ENCODE measurements at regions not wholly inside any gene's neighbourhood (a gene's known extent, or its start where the extent isn't known, plus 50 kb on each side); places are given as distances from the start of the nearest gene placed in this dataset.
A peak's percentile ranks its signal among the peaks of the same experiment; 100 is the strongest.
"Not testable (repeated sequence)": the region's sequence is repeated elsewhere in the genome, so short reads cannot be mapped to it uniquely, and the experiment has no call there.

DNA sequence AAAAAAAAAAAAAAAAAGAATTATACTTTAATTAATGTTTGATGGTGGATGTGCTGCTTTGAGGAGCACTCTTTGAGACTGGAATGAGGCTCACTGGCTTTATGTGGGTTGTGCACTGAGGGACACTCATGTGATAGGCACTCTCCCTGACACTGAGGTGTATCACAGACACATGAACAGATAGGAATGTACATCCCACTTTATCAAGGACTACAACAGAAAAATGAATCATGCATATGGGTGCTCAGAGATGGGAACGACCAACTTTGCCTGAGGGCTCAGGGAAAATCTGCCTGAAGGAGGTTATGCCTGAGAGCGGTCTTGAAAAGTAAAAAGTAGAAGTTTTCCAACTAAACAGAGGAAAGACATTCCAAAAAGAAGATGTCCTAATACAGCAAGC, 97.7 kb upstream of the RBPJ start:
- no peaks in the 10 kb centered on the region for H3K9me3 ChIP-seq (replicated peaks)
- peaks cover 17% of the 10 kb centered on the region; the same call in 1 of the 2 replicates for H3K4me1 ChIP-seq
- H3K36me3 ChIP-seq, result no peaks in the 10 kb centered on the region
- no peak overlapping the region for H3K4me3 ChIP-seq
- DNase-seq, result no peak
- no peaks in the 10 kb centered on the region for H3K27me3 ChIP-seq
- H3K27ac ChIP-seq, result no peak overlapping the region

DNA sequence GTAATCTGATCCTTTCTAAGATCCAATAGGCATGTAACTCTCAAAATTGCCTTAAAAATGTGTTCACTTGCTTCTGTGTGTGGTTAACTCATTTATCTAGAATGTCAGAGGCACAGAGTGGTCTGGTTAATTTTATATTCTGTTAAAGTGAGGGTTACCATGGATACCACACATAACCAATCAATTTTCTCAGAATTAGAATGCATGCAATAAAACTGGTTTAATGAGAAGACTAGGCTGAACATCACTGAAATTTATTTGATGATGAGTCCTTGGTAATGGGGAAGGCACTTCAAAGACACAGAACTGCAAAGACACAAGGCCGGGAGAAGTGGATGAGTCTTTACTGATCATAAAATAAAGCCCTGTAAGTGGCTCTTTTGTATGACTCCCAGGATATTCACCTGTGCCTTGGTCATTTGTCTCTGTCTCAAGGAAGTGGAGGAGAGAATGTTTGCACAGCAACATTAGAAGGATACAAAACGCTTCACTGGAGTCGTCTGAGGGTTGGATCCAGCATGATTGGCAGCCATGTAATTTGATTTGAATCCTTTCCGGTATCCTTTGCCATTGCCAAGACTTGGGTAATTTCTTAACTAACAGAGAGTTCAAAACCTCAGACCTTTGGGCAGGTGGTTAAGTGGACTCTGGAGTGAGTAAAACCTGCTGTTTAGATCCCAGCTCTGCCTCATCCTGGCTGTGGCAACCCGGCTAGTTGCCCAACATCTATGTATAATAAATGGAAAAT, 94.0 kb upstream of the RBPJ start:
- no peak overlapping the region for H3K27ac ChIP-seq
- no peak overlapping the region for H3K4me3 ChIP-seq
- H3K27me3 ChIP-seq, result no peaks in the 10 kb centered on the region
- no peaks in the 10 kb centered on the region for H3K36me3 ChIP-seq
- DNase-seq, result no peak
- no peaks in the 10 kb centered on the region for H3K9me3 ChIP-seq (replicated peaks)
- peaks cover 5% of the 10 kb centered on the region; the same call in 1 of the 2 replicates for H3K4me1 ChIP-seq

DNA sequence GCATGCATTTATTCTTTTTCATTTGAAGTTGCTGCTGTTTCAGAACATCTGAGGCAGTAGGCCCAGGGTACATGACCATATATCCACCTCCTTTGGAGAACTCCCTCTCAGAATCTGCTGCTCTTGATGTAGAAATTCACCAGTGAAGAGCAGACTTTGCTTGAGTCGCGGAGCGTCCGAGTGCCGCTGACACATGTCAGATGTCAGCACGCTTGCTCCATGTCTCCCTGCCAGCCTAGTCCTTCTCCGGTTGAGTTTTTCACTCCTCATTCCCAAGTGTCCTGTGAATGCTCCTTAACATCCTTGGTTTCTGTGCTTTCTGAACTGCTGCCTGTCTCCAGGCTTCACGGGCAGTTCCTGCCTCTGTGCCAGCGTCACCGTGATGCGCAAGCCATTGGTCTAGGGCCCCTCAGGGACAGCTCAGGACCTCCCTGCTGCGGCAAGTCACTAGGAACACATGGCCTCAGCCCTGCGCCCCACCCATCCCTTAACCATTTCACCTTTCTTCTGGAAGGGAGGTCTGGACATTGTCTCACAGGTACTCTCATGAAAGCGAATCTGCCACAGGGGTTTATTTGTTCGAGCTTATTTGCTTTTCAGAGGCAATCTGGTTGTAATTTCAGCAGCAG, 93.1 kb upstream of the RBPJ start:
- H3K27ac ChIP-seq, result no peak overlapping the region
- no peaks in the 10 kb centered on the region for H3K9me3 ChIP-seq (replicated peaks)
- H3K27me3 ChIP-seq, result no peaks in the 10 kb centered on the region
- peaks cover 5% of the 10 kb centered on the region; the same call in 1 of the 2 replicates for H3K4me1 ChIP-seq
- DNase-seq, result no peak
- H3K36me3 ChIP-seq, result no peaks in the 10 kb centered on the region
- H3K4me3 ChIP-seq, result no peak overlapping the region

DNA sequence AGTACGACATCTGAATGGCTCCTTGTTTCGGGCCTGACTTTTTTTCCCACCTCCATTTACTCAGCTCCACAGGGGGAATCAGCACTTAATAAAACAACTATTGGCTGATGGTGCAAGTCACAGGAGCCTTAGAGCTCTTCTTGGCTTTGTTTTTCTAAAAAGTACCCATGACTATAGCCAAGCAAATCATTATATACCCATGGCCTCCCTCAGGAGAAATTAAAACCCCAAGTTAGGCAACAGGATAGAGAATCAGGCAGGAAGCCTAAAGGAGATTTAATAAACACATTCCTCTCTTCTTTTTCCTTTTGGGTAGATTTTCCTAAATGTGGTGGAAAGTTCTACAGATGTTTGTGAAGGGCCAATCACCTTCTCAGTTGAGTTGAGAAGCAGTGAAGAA, 91.9 kb upstream of the RBPJ start:
- Histone ChIP-seq H3K9me3 (replicated peaks) (no peaks in the 10 kb centered on the region), H3K27ac (no peak overlapping the region), H3K4me3 (no peak overlapping the region), H3K27me3 (no peaks in the 10 kb centered on the region), H3K36me3 (no peaks in the 10 kb centered on the region), H3K4me1 (peaks cover 5% of the 10 kb centered on the region; the same call in 1 of the 2 replicates)
- no peak for DNase-seq

DNA sequence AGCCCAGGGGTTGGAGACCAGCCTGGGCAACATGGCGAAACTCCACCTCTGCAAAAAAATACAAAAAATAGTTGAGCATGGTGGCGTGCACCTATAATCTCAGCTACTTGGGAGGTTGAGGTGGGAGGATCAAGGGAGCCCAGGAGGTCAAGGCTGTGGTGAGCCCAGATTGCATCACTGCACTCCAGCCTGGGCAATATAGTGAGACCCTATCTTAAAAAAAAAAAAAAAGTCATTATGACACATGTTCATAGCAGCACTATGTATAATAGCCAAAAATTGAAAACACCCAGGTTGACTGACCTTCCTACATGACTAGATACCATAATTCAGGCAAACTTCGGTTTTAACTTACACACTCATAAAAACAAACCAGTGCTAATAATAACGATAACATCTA, 90.8 kb upstream of the RBPJ start:
- no peaks in the 10 kb centered on the region for H3K27me3 ChIP-seq
- H3K4me3 ChIP-seq, result no peak overlapping the region
- peaks cover 5% of the 10 kb centered on the region; the same call in 1 of the 2 replicates for H3K4me1 ChIP-seq
- no peak for DNase-seq
- no peak overlapping the region for H3K27ac ChIP-seq
- no peaks in the 10 kb centered on the region for H3K9me3 ChIP-seq (replicated peaks)
- no peaks in the 10 kb centered on the region for H3K36me3 ChIP-seq

DNA sequence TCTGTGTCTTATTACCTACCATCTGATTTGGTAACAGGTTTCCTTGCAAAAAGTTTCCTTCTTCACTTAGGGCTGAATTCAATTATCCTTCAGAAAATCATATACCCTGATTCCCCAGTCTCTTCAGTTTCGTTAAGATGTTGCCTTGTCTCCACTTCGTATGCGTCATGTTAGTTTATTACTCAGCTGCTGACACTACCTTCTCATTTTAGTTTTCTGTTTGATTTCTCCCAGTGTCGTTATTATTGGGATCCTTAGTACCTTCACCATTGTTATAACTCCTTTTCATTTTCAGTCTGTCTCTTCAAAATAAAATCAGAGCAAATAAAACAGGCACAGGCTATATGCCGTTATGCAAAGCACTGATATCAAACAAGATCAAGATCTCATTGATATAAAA, 87.5 kb upstream of the RBPJ start:
- Histone ChIP-seq H3K4me3 (no peak overlapping the region), H3K36me3 (no peaks in the 10 kb centered on the region), H3K27me3 (no peaks in the 10 kb centered on the region), H3K9me3 (replicated peaks) (no peaks in the 10 kb centered on the region), H3K27ac (no peak overlapping the region), H3K4me1 (peaks cover 19% of the 10 kb centered on the region)
- no peak for DNase-seq

DNA sequence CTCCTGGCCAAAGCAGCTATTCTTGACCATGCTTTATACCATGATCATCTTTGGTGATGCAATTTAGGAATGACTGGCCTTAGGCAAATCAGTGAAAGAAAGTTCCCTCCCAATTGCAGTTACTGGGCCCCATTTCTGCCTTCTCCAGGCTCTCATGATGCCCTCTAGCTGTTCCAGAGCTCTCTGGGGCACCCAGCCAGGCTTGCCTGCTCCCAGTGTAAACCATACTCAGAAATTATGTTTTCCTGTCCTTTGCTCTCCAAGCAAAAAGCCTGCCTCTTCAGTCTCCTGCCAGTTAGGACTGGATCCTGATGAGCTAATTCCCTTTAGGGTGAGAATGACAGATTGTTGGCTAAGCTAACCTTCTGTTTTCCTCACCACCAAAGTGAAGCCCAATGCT, 85.3 kb upstream of the RBPJ start:
- Histone ChIP-seq H3K27ac (no peak overlapping the region), H3K9me3 (replicated peaks) (no peaks in the 10 kb centered on the region)
- DNase-seq, result no peak

DNA sequence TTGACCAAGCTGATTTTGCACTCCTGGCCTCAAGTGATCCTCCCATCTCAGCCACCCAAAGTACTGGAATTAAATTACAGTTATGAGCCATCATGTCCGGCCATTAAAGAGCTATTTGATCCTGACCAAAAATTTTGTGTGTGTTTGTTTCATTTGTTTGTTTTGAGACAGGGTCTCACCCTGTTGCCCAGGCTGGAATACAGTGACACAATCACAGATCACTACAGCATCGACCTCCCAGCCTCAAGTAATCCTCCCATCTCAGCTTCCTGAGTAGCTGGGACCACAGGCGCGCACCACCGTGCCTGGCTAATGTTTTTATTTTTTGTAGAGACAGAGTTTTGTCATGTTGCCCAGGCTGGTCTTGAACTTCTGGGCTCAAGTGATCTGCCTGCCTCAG, 82.9 kb upstream of the RBPJ start:
- peak; percentile 69 to 75 for DNase-seq

More for the DNA sequence above, 85.3 kb upstream of the RBPJ start:
- Histone ChIP-seq H3K36me3 (no peaks in the 10 kb centered on the region), H3K4me3 (no peak overlapping the region), H3K4me1 (peaks cover 35% of the 10 kb centered on the region), H3K27me3 (no peaks in the 10 kb centered on the region)

DNA sequence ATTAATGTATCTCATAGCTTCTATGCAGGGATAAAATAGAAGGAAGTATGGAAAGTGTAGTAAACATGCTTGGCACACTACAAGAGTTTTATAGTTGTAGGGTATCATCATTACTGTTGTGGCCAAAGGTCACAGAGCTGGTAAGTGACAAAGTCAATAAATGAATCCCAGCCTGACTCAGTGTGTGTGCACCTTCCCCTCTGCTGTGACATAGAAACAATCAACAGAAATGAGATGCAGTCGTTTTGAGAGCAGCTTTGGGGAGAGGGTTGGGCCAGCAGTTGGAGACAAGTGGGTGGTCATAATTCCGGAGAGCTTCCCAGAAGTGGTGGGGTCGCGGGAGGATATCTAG, 82.4 kb upstream of the RBPJ start:
- DNase-seq, result no peak
- H3K27me3 ChIP-seq, result no peaks in the 10 kb centered on the region
- no peaks in the 10 kb centered on the region for H3K36me3 ChIP-seq
- H3K9me3 ChIP-seq (replicated peaks), result no peaks in the 10 kb centered on the region
- H3K27ac ChIP-seq, result peak overlapping the region; percentile 88
- H3K4me3 ChIP-seq, result 0 out of 2 replicates have a peak overlapping the region, but pooled peaks have one; percentile 1
- peaks cover 35% of the 10 kb centered on the region for H3K4me1 ChIP-seq

More for the DNA sequence above, 82.9 kb upstream of the RBPJ start:
- Histone ChIP-seq H3K36me3 (no peaks in the 10 kb centered on the region), H3K4me3 (no peak overlapping the region), H3K27ac (peak overlapping the region; percentile 88), H3K9me3 (replicated peaks) (no peaks in the 10 kb centered on the region), H3K27me3 (no peaks in the 10 kb centered on the region), H3K4me1 (peaks cover 35% of the 10 kb centered on the region)

DNA sequence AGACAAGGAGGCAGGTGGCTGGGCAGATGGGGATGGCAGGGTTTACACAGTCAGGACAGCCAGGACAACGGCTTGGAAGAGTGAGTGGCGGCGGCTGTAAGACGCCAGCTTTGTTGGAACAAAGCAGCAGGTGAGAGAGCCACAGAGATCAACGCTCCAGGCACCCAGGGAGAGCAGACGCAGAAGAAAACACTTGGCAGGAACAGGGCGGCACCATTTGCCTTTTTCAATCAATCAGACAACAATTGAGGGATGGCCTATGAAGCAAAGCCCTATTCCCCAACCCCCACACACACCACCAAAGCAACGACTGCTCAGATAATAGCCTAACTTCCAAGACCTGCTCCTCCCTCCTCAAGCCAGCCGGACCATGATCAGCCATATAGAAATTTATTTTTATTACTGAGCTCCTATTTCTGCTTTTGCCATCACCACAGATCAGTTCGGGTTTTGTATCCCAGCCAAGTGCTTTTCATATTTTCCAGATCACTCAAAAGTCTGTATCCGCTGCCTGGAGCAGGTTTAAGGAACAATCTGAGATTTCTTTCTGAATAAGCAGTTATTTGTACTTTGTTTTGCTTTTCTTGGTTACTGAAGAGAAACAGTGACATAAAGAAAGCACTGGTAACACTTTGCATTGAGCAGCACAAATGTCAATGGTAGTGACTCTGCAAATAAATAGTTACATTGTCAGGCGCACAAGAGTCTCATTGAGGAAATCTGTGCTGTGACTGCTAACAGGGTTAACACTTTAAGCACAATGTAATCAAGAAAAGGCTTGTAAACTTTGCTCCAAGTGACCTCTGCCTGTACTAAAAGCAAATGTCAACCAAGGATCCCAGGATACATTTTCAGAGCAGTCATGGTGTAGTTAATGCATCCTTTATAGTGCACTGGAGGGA, 81.8 kb upstream of the RBPJ start:
- Histone ChIP-seq H3K4me3 (peak overlapping the region; percentile 32), H3K27ac (peak overlapping the region; percentile 88), H3K36me3 (no peaks in the 10 kb centered on the region), H3K4me1 (peaks cover 35% of the 10 kb centered on the region), H3K9me3 (replicated peaks) (no peaks in the 10 kb centered on the region), H3K27me3 (no peaks in the 10 kb centered on the region)
- peak; percentile 96 to 99 for DNase-seq

DNA sequence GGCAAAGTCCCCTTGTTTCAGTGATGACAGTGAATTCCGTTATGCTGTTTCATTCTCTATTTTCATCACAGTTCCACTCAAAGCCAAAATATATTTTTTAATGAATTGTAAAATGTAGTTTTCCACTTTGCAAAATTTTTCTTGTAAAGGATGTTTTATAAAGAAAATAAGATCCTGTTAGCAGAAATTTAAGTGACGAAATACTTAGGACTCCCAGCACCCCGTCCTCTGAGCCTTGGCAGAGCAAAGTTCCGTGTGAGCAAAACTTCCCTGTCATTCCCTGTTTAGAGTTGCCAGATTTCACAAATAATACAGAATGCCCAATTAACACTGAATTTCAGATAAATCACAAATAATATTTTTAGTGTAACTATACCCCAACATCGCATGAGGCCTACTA, 81.0 kb upstream of the RBPJ start:
- Histone ChIP-seq H3K9me3 (replicated peaks) (no peaks in the 10 kb centered on the region), H3K36me3 (no peaks in the 10 kb centered on the region), H3K27me3 (no peaks in the 10 kb centered on the region), H3K27ac (peak overlapping the region; percentile 88), H3K4me1 (peaks cover 35% of the 10 kb centered on the region), H3K4me3 (no peak overlapping the region)
- DNase-seq, result no peak

DNA sequence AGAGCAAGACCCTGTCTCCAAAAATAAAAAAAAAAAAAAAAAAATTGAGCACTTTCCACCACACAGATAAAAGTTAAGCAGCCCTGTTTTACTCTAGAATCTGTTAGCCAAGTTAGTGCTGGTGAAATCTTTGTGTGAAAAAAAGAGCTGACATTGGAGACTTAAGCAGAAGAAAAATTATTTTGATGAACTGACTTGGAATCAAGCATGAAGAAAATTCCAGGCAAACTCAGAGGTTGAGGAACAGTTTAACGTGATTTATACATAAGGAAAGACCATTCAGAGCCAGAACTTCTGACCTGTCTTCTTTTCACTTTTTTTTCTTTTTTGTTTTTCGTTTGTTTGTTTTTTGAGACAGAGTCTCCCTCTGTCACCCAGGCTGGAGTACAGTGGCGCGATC, 79.6 kb upstream of the RBPJ start:
- Histone ChIP-seq H3K4me1 (peaks cover 35% of the 10 kb centered on the region), H3K4me3 (no peak overlapping the region), H3K27ac (no peak overlapping the region), H3K36me3 (no peaks in the 10 kb centered on the region), H3K9me3 (replicated peaks) (no peaks in the 10 kb centered on the region), H3K27me3 (no peaks in the 10 kb centered on the region)
- no peak for DNase-seq

DNA sequence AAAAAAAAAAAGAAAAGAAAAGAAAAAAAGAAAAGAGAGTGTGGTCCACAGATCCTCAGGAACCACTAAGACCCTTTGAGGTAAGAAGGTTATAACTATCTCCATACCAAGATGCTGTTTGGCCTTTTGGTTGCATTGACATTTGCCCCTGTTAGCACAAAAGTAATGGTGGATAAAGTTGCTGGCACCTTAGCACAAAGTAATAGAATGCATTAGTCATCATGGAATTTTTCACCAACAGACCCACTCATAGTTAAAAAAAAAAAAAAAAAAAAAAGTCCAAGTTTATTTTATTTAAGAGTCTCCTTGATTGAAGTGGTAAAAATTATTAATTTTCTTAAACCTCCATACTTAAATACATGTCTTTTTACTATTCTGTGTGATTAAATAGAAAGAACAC, 78.4 kb upstream of the RBPJ start:
- Histone ChIP-seq H3K27ac (no peak overlapping the region), H3K4me3 (no peak overlapping the region), H3K4me1 (peaks cover 25% of the 10 kb centered on the region), H3K36me3 (no peaks in the 10 kb centered on the region), H3K27me3 (no peaks in the 10 kb centered on the region), H3K9me3 (replicated peaks) (no peaks in the 10 kb centered on the region)
- DNase-seq, result no peak

DNA sequence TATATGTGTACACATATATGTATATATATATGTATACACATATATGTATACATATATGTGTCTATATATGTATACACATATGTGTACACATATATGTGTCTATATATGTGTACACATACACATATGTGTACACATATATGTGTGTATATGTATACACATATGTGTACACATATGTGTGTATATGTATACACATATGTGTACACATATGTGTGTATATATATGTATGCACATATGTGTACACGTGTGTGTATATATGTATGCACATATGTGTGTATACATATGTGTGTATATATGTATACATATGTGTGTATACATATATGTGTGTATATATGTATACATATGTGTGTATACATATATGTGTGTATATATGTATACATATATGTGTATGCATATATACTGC, 76.7 kb upstream of the RBPJ start:
- not testable (repeated sequence) for DNase-seq; H3K27me3 ChIP-seq; H3K4me3 ChIP-seq; H3K36me3 ChIP-seq; H3K27ac ChIP-seq; H3K9me3 ChIP-seq (replicated peaks)
- H3K4me1 ChIP-seq, result peaks cover 24% of the 10 kb centered on the region

DNA sequence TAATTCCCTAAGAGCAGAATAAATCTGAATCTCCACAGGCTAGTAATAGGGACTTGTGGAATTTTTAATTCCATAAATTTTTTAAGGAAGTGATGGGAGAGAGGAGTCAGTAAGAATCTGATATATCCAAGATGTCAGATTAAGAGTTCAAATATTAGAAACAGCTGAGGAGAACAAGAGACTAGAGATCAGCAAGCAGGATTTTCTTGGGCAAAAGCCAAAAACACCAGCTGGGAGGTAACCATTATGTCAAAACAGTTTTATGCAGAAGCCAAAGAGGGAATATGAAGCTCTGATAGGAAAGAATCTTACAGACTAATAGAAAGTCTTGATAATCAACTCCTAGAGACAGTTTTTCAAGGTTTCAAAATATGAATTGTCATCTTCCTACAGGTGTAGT, 72.2 kb upstream of the RBPJ start:
- no peak overlapping the region for H3K4me3 ChIP-seq
- H3K4me1 ChIP-seq, result peaks cover 27% of the 10 kb centered on the region
- peak; percentile 88 to 97 for DNase-seq
- no peaks in the 10 kb centered on the region for H3K36me3 ChIP-seq
- no peaks in the 10 kb centered on the region for H3K27me3 ChIP-seq
- H3K27ac ChIP-seq, result peak overlapping the region; percentile 21; the same call in 1 of the 2 replicates
- H3K9me3 ChIP-seq (replicated peaks), result no peaks in the 10 kb centered on the region
